ENCODE measurements at regions not wholly inside any gene's neighbourhood (a gene's known extent, or its start where the extent isn't known, plus 50 kb on each side); places are given as distances from the start of the nearest gene placed in this dataset.

DNA sequence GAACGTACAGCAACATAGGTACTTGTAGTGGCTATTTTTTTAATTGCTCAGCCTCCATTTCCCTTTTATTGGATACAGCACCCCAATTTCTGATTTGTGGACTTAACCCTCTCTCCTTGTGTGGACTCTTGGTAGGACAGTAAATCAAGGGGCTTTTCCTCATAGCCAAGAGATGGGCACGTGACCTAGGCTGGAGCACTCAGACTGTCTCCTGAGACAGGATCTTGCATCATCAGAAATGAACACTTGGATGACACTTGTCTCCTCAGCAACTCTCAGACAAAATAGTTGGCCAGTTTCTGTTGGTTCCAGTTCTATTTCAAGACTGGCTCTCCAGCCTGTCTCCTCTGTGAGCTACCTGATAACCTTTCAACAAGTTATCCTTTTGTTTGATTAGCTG is 112.9 kb upstream of the ZNF678 start:
- DNase-seq (ENCODE audit: low spot score): no peak

DNA sequence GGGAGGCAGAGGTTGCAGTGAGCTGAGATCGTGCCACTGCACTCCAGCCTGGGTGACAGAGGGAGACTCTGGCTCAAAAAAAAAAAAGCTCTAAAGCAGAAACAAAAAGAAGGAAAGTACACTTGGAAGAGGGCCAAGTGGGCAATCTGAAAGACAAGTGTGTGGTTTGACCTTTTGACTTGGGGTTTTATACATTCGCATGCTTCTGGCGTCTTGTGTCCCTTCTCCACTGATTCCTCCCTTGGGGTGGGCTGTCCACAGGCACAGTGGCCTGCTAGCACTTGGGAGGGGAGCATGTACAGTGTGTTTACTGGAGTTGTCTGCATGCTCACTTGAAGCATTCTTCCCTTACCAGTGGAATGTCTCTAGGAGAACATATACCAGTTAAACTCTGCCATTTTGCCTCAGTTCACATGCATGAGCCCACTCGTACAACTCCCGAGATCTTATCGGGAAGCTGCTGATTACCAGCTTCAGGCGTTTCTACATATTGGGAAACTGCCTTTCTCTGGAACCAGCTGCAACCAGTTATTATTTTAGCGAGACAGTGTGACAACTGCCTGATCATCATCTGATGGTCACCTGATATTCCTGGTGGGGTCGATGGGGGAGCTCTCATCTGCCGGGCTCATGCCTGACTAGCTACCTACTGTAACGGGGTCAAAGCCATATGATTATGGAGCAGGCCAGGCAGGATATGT is 113.5 kb upstream of the ZNF678 start:
- DNase-seq (ENCODE audit: low spot score): no peak

DNA sequence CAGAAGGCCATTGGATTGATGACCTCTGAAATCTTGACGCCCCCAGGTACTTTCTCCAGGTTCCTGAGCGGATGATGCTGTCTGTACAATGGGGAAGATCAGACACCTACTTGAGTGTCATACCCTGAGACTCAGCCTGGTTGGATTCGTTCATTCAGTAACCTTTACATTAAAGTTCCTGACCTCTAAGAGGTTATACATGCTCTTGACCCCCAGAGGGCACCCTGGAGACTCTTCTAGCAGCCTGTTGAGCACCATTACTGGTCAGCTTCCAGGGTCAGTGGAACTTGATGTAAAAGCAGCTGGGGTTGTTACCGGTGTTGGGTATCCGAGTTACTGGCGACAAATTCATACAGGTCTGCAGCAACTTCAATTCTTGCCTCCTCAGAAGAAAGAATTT is 114.3 kb upstream of the ZNF678 start:
- DNase-seq (ENCODE audit: low spot score): peak; percentile 69

DNA sequence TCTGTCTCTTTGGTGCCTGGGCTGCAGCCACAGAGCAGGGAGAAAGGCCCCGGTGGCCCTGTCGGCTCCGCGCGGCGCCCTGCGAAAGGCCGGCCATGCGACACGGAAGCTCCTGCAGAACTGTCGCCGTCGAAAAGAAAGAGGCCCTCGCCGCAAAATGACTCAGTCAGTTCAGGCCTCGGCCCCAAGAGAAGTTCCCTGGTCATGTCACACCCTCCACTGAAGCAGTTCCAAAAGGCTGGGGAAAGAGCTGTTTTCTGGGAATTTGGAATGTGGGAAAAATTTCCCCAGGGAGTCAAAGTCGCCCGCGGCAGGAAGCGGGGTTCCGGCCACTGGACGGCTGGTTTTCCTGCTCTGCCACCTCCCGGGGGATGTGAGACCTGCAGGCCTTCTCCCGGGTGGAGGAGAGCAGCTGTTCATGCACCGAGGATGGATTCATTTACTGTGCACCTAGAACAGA is 115.8 kb upstream of the ZNF678 start:
- peak; percentile 72 for DNase-seq (ENCODE audit: low spot score)

DNA sequence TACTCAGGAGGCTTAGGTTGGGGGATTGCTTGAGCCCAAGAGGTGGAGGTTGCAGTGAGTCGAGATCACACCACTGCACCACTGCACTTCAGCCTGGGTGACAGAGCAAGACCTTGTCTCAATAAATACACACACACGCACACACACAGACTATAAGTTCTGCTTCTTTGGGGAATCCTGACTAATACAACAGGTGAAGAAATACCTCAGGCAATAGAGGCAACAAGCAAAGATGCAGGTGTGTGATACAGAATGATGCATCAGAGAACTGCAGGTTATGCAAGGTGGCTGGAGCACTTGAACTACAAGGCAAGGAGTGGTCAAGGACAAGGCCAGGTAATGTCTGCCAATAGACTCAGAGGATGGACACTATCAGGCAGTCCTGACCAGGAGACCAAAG is 117.6 kb upstream of the ZNF678 start:
- DNase-seq (ENCODE audit: low spot score): no peak

DNA sequence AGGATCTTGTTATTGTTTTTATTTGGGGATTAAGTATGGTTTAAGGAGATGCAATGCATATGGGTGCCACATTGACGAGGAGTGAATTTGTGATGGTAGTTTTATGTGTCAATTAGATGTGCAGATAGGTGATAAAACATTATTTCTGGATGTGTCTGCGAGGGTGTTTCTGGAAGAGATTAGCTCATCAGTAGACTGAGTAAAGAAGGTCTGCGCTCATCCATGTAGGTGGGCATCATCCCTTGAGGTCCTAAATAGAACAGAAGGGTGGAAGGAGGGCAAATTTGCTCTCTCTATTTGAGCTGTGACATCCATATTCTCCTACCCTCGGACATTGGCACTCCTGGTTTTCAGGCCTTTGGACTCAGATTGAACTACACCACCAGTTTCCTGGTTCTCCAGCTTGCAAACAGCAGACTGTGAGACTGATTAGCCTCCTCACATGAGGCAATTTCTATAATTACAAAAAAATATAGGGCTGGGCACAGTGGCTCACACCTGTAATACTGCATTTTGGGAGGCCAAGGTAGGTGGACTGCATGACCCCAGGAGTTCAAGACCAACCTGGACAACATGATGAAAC is 118.2 kb upstream of the ZNF678 start:
- DNase-seq (ENCODE audit: low spot score): no peak

DNA sequence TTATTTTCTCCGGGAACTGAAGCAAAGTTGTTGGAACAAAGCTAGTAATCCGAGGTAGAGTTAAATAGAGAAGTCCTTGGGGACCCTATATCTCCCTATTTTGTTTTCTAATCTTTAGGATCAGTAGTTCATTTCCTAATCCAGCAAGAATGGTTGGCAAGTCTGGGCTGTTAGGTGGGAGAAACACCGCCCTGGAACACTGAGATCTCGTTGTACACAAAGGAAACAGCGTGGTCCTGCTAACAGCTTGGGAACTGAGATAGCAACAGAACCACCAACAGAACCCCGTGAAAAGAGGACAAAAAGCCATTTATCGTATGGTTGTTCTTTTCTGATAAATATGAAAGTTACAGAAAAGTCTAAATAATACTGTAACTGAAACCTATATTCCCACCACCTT is 121.9 kb upstream of the CDC42BPA start:
- no peak for DNase-seq (ENCODE audit: low spot score)

DNA sequence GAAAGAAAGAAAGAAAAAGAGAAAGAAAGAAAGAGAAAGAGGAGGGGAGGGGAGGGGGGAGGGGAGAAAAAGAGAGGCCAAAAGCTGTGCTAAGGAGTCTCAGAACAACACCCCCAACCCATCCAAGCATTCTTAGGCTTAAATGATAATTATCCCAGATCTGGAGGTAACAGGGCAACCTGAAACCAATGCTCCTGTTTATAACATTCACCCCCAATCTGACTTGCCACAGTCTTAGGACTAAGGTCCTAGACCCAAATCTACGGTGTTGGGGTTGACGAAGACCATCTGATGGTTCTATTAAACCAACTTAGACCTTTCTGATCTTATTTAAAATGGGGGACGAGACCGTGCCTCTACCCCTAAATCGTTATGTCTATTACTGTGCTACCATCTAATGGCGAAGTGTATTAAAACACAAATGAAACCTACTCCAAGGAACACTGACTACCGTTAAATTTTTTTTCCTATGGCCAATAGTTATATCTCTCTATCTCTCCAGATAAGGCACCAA is 119.3 kb upstream of the CDC42BPA start:
- DNase-seq (ENCODE audit: low spot score): peak; percentile 52

DNA sequence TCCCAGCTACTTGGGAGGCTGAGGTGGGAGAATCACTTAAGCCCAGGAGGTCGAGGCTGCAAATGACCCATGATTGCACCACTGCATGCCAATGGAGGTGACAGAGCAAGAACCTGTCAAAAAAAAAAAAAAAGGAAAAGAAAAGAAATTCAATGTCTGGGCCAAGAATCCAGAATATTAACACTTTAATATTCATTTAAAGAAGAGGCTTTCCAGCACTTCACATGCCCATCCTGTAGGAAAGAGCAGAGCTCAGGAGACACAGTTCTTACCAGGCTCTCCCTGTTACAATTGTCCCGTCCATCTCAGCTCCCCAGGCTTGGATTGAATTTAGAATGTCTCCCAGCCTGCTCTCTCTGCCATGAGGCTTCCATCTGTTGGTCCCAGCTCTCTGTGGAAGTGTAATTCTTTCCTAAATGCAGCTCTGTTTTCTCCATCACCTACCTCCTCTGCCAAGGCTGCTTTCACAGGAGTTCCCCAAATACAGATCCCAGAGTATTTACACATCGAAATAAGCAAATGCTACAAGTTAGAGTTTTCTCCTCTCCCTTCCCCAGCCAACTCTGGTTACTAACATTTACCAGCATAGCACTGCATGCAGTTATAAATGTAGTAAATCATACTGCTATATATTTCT is 116.6 kb upstream of the CDC42BPA start:
- DNase-seq (ENCODE audit: low spot score): no peak

DNA sequence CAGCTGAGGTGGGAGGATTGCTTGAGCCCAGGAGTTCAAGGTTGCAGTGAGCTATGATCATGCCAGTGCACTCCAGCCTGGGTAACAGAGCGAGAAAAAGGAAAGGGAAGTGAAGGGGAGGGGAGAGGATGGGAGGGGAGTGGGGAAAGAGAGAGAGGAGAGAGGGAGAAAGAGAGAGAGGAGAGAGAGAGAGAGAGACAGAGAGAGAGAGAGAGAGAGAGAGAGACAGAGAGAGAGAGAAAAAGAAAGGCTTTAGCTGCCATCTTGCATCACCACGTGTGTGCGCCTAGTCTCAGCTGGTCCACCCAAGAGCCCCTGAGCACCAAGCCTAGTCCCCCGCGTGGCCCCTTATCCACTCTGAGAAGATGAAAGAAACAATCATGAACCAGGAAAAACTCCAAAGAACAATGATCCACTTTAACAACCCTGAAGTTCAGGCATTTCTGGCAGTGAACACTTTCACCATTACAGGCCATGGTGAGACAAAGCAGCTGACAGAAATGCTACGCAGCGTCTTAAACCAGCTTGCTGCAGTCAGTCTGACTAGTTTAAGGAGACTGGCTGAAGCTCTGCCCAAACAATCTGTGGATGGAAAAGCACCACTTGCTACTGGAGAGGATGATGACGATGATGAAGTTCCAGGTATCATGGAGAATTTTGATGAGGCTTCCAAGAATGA is 115.5 kb upstream of the CDC42BPA start:
- DNase-seq (ENCODE audit: low spot score): no peak

DNA sequence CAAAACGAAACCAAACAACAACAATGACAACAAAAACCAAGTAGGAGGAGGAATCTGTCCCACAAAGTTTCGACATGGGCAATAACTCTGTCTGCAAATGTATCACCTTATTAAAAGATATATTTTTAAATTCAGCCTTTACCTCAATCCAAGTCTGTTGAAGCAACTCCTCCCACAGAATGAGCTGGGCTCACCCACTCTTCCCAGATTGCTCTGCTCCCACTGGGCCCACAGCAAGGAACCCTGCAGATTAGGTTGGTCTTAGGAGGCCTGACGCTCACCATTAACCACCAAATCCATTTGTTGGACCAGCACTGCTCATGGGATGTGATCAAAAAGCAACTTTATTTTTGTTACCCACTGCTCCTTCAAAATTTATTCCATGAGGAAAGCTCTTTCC is 114.7 kb upstream of the CDC42BPA start:
- no peak for DNase-seq (ENCODE audit: low spot score)

DNA sequence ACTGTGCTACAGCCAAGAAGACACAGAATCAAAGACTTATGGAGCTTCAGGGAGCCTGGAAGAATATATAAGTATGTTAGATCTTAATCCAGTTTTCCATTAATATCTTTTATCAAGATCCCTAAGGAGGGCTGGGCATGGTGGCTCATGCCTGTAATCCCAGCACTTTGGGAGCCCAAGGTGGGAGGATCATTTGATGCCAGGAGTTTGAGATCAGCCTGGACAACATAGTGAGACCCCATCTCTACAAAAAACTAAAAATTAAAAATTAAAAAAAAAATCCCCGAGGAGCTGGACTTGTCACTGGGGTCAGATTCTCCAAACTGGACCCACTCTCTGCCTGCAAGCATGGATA is 113.9 kb upstream of the CDC42BPA start:
- DNase-seq (ENCODE audit: low spot score): no peak

DNA sequence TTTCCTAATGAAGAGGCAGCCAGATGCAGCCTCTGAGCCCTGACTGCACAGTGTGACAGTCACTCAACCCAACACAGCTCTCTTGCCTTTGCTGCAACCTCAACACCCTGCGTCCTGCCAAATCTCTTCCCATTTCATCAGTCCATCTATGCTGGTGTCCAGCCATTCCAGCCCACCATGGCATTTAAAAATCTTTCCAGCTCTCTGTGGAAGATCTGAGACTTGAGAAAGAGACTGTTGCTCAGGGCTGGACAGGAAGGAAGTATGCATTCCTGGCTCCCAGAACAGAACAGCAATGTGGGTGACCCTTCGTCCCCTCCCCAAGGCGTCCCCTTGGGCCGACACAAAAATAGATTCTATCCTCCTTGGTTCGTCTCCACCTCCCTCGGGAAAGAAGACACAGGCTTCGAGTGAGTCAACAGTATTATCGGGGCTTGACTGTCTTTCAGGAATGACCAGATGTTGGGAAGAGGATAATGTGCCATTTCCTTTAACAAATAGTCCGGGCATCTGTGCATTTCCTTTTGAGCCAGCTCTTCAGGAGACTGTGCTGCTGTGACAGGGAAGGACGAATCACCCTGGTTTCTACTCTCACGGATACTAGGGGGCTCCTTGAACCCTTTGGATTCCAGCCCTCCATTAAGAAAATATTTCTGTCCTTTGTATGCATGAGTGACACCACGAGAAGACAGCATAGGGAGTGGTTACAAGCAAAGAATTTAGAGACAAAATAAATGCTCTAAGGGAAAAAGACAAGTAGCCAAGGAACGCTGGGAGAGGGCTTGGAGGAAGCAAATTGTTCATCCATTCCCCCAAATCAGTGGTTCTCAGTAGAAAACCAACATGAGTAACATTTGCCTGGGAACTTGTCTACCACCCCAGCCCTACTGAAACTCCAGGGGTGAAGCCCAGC is 111.4 kb upstream of the CDC42BPA start:
- DNase-seq (ENCODE audit: low spot score): no peak

DNA sequence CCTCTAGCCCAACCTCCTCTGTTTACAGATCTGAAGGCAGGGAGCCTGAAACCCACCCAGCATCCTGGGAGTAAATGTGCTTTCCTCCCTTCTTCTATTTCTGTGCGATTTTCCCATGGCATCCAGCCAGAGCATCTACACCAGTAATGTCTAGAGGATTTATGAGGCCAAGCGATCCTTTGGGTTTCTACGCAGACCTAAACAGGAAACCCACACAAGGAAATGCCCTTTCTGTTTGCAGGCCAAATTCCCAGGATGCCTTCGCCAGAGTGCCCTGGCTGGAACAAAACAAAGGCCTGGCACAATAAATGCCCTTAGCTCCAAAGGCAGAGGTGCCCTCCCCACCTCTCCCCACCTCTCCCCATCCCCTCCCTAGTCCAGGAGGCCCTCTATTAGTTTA is 110.5 kb upstream of the CDC42BPA start:
- DNase-seq (ENCODE audit: low spot score): no peak

DNA sequence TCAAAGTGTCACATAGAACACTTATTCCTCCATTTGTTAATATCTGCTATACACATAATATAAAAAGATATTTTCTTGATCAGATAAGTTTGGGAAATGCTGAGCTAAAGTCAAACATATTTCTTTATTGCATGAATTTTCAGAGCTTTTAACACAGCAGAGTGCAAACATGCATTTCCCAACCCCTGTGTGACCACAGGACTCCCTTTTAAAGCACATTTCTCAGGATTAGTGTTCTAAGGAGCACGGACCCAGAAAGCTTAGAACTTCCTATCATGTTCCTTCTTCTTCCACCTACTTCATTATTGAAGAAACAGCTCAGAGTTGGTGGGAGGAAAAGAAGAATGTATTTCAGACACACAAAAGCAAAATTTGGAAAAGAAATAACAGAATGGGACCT is 109.1 kb upstream of the CDC42BPA start:
- no peak for DNase-seq (ENCODE audit: low spot score)

DNA sequence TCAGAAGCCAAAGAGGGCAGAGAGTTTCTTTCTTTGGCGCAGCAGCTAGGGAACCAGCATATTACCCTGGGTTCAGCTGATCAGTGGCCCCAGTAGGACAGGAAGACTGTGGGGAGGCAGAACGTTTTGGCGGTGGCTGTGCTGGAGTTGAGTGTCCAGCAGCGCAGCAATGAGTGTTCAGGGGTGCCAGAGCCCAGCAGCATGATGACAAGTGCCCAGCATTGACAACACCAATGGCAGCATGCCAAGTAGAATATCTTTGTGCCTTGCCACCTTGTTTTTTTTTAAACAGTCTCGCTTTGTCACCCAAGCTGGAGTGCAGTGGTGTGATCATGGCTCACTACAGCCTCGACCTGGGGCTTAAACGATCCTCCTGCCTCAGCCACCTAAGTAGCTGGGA is 106.7 kb upstream of the CDC42BPA start:
- no peak for DNase-seq (ENCODE audit: low spot score)

DNA sequence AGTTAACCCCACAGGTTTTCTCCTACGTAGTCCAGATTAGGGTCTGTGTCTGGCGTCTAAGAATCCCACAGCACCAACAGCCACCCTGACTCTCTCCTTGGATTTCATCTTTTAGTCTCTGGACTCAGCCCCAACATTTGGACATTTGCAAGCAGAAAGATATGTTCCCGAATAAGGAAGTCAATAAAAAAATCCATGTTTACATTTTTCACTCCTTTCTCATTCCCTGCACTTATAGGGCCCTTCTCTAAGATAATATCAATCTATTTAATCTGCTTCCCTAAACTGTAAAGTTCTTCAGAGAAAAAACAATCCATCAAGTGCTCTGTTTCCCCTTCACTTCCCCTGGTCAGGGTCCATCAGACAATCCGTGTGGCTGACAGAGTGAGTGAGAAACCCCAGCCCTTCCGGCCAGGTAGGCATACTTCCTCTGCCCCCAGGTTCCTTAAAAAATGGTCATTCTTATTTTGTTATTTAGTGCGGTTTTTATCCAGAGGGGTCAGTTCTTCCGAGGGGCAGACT is 105.9 kb upstream of the CDC42BPA start:
- DNase-seq (ENCODE audit: low spot score): no peak

DNA sequence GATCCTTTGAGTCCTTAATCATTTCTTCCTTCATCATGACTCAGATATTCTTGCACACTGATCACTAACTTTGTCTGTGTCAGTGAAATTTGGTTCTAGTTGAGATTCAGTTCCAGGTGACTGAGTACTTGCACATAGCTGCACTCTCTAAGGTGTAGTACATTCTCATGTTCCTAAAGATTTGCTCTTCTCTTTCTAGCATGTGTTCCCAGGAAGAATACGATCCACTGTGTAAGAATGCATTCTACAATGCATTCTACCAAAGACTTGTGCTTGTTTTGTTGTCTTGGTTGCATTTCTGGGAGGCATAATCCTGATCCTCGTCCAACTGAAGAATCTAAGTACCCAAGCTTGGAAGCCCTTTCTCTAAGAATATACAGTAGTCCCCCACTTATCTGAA is 104.3 kb upstream of the CDC42BPA start:
- DNase-seq (ENCODE audit: low spot score): no peak

DNA sequence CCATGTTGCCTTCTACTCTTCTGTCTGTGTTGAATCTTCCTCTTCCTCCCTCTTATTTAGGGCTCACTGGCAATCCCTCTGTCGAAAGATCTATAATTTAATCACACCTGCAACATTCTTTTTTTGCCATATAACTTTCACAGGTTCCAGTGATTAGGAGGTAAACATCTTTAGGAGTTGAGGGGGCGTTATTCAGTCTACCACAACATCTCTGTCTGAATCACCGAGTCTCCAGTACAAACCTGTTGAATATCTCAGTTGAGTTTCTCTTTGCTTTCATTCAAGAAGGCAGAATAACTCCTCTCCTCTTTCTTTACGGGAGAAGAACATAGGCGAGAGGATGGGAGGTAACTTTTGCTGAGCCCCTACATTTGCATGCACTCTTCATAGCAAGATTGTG is 101.9 kb upstream of the CDC42BPA start:
- DNase-seq (ENCODE audit: low spot score): no peak

DNA sequence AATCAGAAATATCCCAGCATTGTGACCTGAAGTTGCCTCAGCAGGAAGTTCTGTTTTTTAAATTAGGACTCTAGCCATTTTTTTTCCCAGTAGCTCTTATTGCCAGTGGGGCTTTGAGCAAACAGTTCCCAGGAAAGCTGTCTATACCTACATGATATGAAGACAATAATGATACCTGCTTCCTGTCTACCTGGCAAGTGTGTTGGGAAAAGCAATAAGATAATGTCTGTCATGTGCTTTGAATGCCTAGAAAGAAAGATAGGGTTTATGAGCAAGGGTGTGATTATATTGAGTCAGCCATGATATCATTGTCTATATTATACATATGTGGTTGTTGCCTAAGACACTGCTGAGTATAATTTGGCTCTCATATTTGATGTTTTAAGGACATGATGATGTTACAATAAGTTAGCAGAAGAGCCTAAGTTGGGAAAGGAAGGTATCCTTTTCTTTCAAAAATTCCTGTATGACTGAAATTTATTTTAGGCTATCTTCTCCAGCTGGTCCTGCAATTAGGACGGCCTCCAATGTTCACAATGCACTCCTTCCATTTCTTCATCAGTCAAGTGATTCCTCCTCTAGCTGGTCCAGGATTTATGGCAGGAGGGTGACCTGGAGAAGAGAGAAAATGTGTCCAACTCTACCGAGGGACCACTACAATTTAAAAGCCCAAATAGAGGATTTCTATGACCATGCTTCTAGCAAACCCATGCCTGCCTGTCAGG is 99.6 kb upstream of the CDC42BPA start:
- no peak for DNase-seq (ENCODE audit: low spot score)
